ENCODE measurements at regions not wholly inside any gene's neighbourhood (a gene's known extent, or its start where the extent isn't known, plus 50 kb on each side); places are given as distances from the start of the nearest gene placed in this dataset.

GRCh38 chr13:33518452-33518851 is 232.9 kb upstream of the STARD13 start:
- ATAC-seq (no peak), DNase-seq (no peak)

GRCh38 chr13:33519561-33520467 is 234.3 kb upstream of the STARD13 start:
- no peak for DNase-seq
- ATAC-seq: no peak

DNA sequence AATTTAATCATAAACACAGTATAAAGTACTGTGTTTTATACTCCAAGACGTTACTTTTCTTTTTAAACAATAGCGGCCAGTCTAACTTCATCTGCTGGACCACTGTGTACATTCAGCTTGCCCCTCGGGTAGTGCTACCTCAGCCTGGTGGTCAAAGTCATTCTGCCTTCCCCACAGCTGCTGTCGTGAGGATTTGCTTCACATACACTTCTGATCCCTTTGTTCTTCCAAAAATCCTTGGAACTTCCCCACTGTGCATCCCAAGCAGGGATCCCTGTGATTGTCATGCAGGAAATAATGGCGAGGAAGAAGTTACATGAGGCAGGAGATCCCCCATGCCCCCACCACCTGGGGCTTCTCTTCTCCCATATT is 234.9 kb upstream of the STARD13 start:
- no peak for ATAC-seq
- no peak for DNase-seq

- no peak for ATAC-seq
- no peak for DNase-seq
Observed at GRCh38 chr13:33524086-33524485, 238.5 kb upstream of the STARD13 start.

DNA sequence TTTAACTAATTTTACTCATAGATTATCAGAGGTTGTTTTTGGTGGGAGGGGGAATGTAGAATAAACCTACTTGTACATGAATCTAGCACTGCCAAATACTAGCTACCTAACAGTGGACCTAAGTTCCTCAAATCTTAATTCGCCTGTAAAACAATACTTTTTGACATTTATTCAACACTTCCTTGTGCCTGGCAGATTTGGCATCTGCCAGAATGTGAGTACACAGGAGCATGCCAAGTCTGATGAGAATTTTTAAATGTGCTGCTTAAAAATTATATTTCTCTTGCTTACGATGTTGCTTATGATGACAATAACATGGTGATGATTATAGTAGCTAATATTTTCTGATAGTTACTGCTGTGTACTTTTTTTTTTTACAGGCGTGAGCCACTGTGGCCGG is 240.2 kb upstream of the STARD13 start:
- DNase-seq (no peak), ATAC-seq (no peak)

DNA sequence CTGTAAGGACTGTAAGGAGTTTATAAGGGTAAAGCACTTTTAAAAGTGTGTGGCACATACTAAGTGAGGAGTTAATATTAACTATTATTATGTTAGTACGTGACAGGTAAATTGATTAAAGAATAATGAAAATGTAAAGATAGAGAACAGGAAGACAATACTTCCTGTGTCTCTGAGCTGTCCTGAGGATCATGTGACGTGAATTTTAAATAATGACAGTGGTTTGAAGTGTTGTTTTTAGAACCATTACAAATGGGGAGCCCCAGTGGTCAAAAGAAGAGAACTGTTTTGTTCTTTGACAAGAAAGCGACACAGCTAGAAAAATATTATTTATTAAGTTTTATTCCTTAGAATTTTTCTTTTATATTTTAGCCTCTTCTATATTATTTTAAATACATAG is 241.2 kb upstream of the STARD13 start:
- ATAC-seq: no peak

DNA sequence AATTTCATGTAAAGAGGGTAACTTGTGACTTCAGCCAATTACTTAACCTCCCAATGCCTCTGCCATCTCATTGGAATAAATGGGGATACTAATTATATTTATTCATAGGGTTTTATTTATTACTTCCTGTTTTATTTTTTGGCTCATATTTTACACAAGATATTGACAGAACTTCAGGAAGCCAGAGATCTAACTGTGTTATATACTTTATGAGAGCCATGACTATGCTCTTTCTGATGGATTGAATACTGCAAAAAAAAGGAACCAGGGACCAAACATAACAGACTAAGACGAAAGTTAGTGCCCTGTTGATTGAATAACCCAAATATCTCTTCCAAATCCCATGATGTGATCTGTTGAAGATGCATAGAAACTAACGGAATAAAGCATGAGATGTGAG is 243.3 kb upstream of the STARD13 start:
- DNase-seq (no peak), ATAC-seq (no peak)

More for the DNA sequence above, 241.2 kb upstream of the STARD13 start:
- no peak for DNase-seq

GRCh38 chr13:33531484-33531883 is 245.9 kb upstream of the STARD13 start:
- ATAC-seq (no peak), DNase-seq (no peak)

DNA sequence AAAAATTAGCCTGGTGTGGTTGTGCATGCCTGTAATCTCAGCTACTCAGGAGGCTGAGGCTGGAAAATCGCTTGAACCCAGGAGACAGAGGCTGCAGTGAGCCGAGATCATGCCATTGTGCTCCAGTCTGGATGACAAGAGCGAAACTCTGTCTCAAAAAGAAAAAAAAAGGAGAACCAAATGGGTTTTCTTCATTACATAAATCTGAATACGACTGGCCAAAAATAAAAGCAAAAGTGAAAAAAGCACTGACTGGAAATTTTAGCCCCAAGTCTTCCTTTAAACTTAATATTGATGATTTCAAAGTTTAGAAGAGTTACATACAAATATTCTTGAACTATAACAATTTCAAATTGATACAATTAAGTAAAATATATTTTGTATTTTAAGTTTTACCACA is 249.5 kb upstream of the STARD13 start:
- DNase-seq (no peak), ATAC-seq (no peak)

DNA sequence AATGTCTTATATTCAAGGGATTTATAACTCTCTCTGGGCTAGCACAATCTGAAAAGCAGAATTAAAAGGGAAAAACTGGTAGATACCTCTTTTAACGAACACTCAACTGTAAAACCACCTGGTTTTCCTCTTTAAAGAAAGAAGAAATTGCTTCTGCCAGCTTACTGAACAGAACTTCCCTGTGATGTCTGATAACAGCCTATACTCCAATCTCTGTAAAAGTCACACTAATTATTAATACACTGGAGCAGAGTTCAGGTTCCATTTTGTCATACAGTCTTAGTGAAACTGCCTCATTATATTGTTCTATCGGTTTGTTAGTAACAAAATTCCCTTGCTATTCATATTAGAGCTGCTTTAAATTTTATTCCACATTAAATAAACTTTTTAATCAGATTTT is 251.0 kb upstream of the STARD13 start:
- no peak for ATAC-seq
- DNase-seq: no peak

DNA sequence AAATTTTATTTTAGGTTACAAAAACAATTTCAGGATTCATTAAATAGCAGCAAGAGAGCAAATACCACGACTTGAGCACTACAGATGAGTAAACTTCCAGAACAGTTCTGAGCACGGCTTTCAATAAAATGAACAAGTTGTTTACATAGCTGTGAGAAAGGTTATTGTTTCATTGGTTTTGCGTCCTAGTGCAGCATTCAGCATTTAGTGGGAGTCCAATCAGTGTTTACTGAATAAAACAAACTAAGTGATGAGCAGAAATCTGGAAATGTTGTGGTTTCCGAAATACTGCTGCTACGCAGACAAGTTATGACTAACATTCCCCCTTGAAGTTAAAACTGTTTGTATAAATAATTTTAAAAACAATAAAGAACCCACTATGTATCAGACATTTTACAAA is 251.5 kb upstream of the STARD13 start:
- ATAC-seq: no peak
- no peak for DNase-seq

DNA sequence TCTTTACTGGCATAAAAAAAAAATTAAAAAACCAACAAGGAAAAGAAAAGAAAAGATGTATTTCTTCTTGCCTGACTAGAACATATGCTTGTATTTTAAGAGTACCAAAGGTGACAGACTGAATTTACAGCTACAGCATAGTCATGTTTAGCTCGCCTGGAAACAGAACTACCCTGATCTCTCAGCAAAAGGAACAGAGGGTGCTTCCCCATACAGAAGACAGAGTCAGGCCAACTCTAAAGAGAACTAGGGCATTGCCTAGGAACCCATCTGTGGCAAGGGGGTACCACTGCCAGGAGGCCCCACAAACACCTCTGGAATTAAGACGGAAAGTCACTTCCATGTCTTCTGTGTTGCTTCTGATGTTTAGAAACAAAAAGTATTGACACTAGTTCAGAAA is 252.1 kb upstream of the STARD13 start:
- ATAC-seq: no peak

GRCh38 chr13:33541456-33541855 is 255.9 kb upstream of the STARD13 start:
- no peak for DNase-seq
- ATAC-seq: no peak

More for the DNA sequence above, 252.1 kb upstream of the STARD13 start:
- DNase-seq: no peak

- no peak for DNase-seq
- ATAC-seq: no peak
Observed at GRCh38 chr13:33541962-33542308, 256.4 kb upstream of the STARD13 start.

DNA sequence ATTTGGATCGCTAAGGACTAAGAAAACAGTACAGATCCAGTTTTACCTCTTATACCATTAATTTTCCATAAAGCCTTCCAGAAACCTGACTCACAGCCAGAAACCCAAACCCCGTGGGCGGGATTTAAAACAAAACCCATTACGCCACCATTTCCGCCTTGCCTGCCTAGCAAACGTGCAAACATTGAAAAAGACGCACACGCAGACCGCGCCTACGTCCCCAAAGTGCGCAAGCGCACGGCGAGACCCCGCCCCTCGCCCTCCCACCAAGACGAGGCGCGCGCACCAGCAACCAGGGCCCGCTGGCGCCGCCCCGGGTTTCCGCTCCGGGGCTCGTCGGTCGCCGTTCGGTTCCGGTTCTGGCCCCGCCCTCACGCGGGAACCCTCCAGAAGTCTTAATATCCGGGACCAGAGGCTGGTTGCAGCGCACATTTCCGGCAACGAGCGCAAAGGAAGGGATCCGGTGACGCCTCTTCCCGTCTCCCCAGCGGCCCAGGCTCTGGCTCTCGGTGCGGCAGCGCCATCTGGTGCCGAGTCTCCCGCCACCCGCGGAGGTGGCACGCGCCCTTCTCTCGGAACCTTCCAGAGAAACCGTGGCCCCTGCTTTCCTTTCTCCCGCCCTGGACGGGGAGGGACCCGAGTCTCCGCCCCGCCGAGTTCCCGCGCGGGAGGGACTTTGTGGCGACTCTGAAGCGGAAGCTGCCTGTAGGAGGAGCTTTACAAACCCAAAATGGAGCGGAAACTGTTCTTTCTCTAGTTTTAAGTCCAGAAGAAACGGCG is 256.9 kb upstream of the STARD13 start:
- DNase-seq (peak; percentile 97), ATAC-seq (peak; percentile 95)

DNA sequence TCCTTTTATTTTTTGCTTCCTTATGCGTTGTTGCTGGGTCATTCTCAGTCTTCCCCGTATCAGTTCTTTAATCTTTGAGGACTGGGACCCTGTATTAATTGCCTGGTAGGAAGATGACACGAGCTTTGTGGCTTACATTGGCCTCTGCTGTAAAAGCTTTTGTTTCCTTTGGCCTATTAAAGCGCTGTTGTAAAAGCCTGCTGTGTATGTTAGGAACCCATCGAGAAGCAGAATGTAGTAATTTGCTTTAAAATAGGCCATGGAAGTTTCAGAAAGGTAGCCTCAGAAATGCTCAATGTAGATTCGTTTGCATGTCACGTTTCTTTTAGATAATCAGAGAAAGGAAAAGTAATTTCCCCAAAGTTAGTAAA is 257.5 kb upstream of the STARD13 start:
- ATAC-seq (no peak), DNase-seq (no peak)

GRCh38 chr13:33543631-33544265 is 258.2 kb upstream of the STARD13 start:
- ATAC-seq: no peak
- DNase-seq: no peak

DNA sequence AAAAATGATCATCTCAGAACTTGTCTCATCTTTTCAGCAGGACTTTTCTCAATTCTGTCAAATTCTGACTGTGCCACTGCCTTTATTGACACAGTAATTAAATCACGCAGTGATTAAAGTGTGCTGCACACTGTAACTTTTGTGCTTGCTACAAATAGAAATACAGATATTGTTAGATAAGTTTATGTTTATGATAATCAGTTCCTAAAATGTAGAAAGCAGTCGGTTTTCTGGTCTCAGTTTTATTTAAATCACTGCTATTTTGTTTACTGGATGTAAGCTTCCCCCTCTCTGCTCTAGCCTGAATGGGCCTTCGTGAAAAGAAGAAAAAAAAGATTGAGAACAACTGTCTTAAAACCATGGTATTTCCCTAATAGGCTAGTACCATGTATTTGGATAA is 258.8 kb upstream of the STARD13 start:
- no peak for DNase-seq
- ATAC-seq: no peak

DNA sequence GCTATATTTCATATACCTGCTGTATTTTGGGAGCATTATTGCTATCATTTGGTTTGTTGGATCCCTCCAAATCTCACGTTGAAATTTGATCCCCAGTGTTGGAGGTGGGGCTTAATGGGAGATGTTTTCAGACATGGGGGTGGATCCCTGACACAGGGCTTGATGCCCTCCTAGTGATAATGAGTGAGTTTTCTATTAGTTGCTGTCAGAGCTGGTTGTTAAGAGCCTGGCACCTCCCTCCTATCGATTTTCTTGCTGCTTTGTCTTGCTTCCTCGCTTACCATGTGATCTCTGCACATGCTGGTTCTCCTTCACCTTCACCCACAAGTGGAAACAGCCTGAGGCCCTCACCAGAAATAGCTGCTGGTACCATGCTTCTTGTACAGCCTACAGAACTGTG is 259.9 kb upstream of the STARD13 start:
- DNase-seq (no peak), ATAC-seq (no peak)

DNA sequence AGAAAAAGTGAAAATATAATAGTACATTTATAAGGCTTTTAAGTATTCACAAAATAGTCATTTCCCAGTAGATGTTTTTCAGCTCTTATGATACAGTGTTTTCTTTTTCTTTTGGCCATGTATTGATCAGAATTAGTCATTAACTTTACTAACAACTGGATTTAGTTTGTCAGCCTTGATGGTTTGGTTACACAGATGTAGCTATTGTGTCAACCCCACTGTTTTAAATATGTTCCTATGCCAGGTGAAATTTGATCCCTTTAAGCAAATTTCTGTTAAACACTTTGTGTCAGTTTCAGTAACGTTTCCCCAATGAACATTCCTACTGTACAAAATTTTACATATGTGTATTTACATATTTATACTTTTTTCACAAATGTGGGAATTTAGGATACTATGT is 261.5 kb upstream of the STARD13 start:
- DNase-seq (no peak), ATAC-seq (no peak)

DNA sequence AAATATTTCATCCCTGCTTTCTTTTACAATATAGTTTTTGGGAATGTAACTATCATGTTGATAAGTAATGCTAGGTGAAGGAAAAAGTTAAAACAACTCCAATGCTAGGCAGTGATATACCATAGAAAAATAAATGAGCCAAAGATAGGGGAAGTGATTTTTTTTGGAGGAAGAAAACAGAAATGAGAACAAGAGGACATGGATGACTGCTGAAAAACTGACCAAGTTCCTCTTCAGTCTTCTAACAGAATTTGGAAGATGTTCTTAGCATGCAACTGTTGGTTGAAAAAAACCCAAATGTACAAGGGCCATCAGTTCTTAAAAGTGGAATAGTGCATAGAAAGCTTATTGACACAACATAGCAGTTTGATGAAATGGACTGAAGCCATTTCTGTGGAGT is 262.5 kb upstream of the STARD13 start:
- no peak for DNase-seq
- ATAC-seq: no peak

GRCh38 chr13:33550276-33550675 is 264.7 kb upstream of the STARD13 start:
- ATAC-seq (no peak), DNase-seq (no peak)

- ATAC-seq (peak; percentile 40), DNase-seq (no peak)
Observed at GRCh38 chr13:33550885-33551284, 265.3 kb upstream of the STARD13 start.

Data from stimulated activated naive CD8-positive, alpha-beta T cell treated with anti-CD3 and anti-CD28 coated beads, Interleukin-15, Interleukin-2, amounts not matched to agents 100 U/mL and 50 U/mL, for 24 hours (primary cell).